Mesenchymal stem cell (in vitro differentiated cells and primary cell): ENCODE measurements at regions not wholly inside any gene's neighbourhood (a gene's known extent, or its start where the extent isn't known, plus 50 kb on each side); places are given as distances from the start of the nearest gene placed in this dataset.

Source experiments
- DNase-seq: peaks from one replicate; pipeline ENCODE4 v3.0.0-alpha.2; 2013
- H2AFZ ChIP-seq: one replicate; pipeline ENCODE4 v1.6.1; 2013; ENCODE audit warnings: low read depth, mild to moderate bottlenecking, control low read depth, inconsistent platforms, low read length, moderate library complexity
- H2AK5ac ChIP-seq: 2 replicates; pipeline ENCODE4 v1.6.1; 2013; ENCODE audit warnings: low read length, moderate library complexity, mild to moderate bottlenecking, inconsistent platforms; ENCODE audit not compliant: severe bottlenecking
- H2BK120ac ChIP-seq: one replicate; pipeline ENCODE4 v1.6.1; 2013; ENCODE audit warnings: low read depth, mild to moderate bottlenecking, inconsistent platforms, low read length, moderate library complexity
- H2BK12ac ChIP-seq, 2 experiments: one replicate each; pipeline ENCODE4 v1.6.1; 2013; ENCODE audit warnings: inconsistent platforms in 2 of 2, low read length in 2 of 2, mild to moderate bottlenecking in 2 of 2, moderate library complexity in 2 of 2, control low read depth in 1 of 2
- H2BK15ac ChIP-seq: one replicate; pipeline ENCODE4 v1.6.1; 2013; ENCODE audit warnings: mild to moderate bottlenecking, low read depth, inconsistent platforms; ENCODE audit not compliant: poor library complexity, severe bottlenecking
- H2BK5ac ChIP-seq: 2 replicates; pipeline ENCODE4 v1.6.1; 2013; ENCODE audit warnings: low read depth, mild to moderate bottlenecking, low read length, control low read depth, inconsistent platforms; ENCODE audit not compliant: poor library complexity, severe bottlenecking
- H3K14ac ChIP-seq, 2 experiments: one replicate each; pipeline ENCODE4 v1.6.1; 2013; ENCODE audit warnings: inconsistent platforms in 2 of 2, low read length in 2 of 2, control low read depth in 1 of 2, mild to moderate bottlenecking in 1 of 2, moderate library complexity in 1 of 2
- H3K18ac ChIP-seq, 2 experiments: one replicate each; pipeline ENCODE4 v1.6.1; 2013; ENCODE audit warnings: inconsistent platforms in 2 of 2, low read length in 2 of 2, control low read depth in 1 of 2, low read depth in 1 of 2, mild to moderate bottlenecking in 1 of 2
- H3K23ac ChIP-seq, 2 experiments: one replicate each; pipeline ENCODE4 v1.6.1; 2013; ENCODE audit warnings: inconsistent platforms in 2 of 2, low read length in 2 of 2, mild to moderate bottlenecking in 2 of 2, moderate library complexity in 2 of 2, control low read depth in 1 of 2
- H3K27ac ChIP-seq: 2 replicates; pipeline ENCODE4 v1.5.1; 2013; ENCODE audit warnings: mild to moderate bottlenecking, moderate library complexity, low read length, control low read depth, inconsistent platforms; ENCODE audit not compliant: poor library complexity, severe bottlenecking
- H3K27me3 ChIP-seq, 2 experiments: 2 replicates each; pipeline versions ENCODE4 v1.6.1 to v1.7.0; 2013; ENCODE audit warnings: low read length in 2 of 2, mild to moderate bottlenecking in 2 of 2, moderate library complexity in 2 of 2, control low read depth in 1 of 2, inconsistent platforms in 1 of 2; ENCODE audit not compliant: control insufficient read depth in 1 of 2, insufficient read depth in 1 of 2
- H3K36me3 ChIP-seq, 2 experiments: 2 replicates each; pipeline versions ENCODE4 v1.6.1 to v1.7.0; 2013; ENCODE audit warnings: low read length in 2 of 2, control low read depth in 1 of 2, inconsistent platforms in 1 of 2, low read depth in 1 of 2, mild to moderate bottlenecking in 1 of 2; ENCODE audit not compliant: insufficient read depth in 2 of 2, control insufficient read depth in 1 of 2
- H3K4ac ChIP-seq, 2 experiments: one replicate each; pipeline ENCODE4 v1.6.1; 2013; ENCODE audit warnings: inconsistent platforms in 2 of 2, low read length in 2 of 2, mild to moderate bottlenecking in 2 of 2, moderate library complexity in 2 of 2, control low read depth in 1 of 2, low read depth in 1 of 2
- H3K4me1 ChIP-seq: 2 replicates; pipeline ENCODE4 v1.6.1; 2013; ENCODE audit warnings: low read depth, low read length, control low read depth; ENCODE audit not compliant: control insufficient read depth, insufficient read depth
- H3K4me2 ChIP-seq: 2 replicates; pipeline ENCODE4 v1.6.1; 2013; ENCODE audit warnings: low read length, mild to moderate bottlenecking, inconsistent platforms; ENCODE audit not compliant: poor library complexity, severe bottlenecking
- H3K4me3 ChIP-seq, 2 experiments: 2 replicates each; pipeline versions ENCODE4 v1.5.1 to v1.7.0; 2013; ENCODE audit warnings: low read length in 2 of 2, mild to moderate bottlenecking in 2 of 2, control low read depth in 1 of 2, low read depth in 1 of 2; ENCODE audit not compliant: insufficient read depth in 1 of 2
- H3K79me1 ChIP-seq: replicated peaks from 2 replicates; pipeline ENCODE4 v1.6.1; 2013; ENCODE audit warnings: mild to moderate bottlenecking, control low read depth, low read length, inconsistent platforms; ENCODE audit not compliant: poor library complexity, severe bottlenecking
- H3K9ac ChIP-seq: 2 replicates; pipeline ENCODE4 v1.7.0; 2013; ENCODE audit warnings: mild to moderate bottlenecking, low read length, moderate library complexity
- H3K9me3 ChIP-seq: 2 replicates; pipeline ENCODE4 v1.7.0; 2013; ENCODE audit warnings: mild to moderate bottlenecking, low read length; ENCODE audit not compliant: control insufficient read depth
- H4K8ac ChIP-seq: one replicate; pipeline ENCODE4 v1.6.1; 2013; ENCODE audit warnings: inconsistent platforms, mild to moderate bottlenecking, low read length, moderate library complexity
- H4K91ac ChIP-seq: one replicate; pipeline ENCODE4 v1.6.1; 2013; ENCODE audit warnings: mild to moderate bottlenecking, low read length, inconsistent platforms
- WGBS: methylation state at CpG from one replicate; pipeline ENCODE4 v1.1.7; 2013; ENCODE audit warnings: mixed read lengths; 5-methylcytosine and 5-hydroxymethylcytosine counted together

GRCh38 chr5:90182726-90183125 is 226.8 kb downstream of the CETN3 start:
- Histone ChIP-seq H4K91ac (no peak overlapping the region), H3K79me1 (no peaks in the 10 kb centered on the region), H3K23ac (no peak overlapping the region), H3K4ac (no peak overlapping the region), H3K36me3 (no peaks in the 10 kb centered on the region), H3K4me3 (no peak overlapping the region), H3K4me2 (no peak overlapping the region), H2AK5ac (no peak overlapping the region), H3K27me3 (no peaks in the 10 kb centered on the region), H4K8ac (no peak overlapping the region), H3K9me3 (no peaks in the 10 kb centered on the region), H3K14ac (no peak overlapping the region), H3K18ac (no peak overlapping the region), H3K9ac (no peak overlapping the region), H3K27ac (no peak overlapping the region), H2AFZ (no peak overlapping the region), H2BK120ac (no peak overlapping the region), H2BK15ac (no peak overlapping the region), H2BK5ac (no peak overlapping the region), H2BK12ac (no peak overlapping the region), H3K4me1 (no peaks in the 10 kb centered on the region)
- WGBS: 95% methylated on average over 1 of the region's 1 CpG
- DNase-seq: no peak

- H3K4ac ChIP-seq: no peak overlapping the region
- no peak overlapping the region for H2AK5ac ChIP-seq
- 89% methylated on average over 4 of the region's 4 CpGs for WGBS
- no peaks in the 10 kb centered on the region for H3K79me1 ChIP-seq
- no peak overlapping the region for H3K4me3 ChIP-seq
- no peak overlapping the region for H2BK120ac ChIP-seq
- H3K4me1 ChIP-seq: no peaks in the 10 kb centered on the region
- H3K27ac ChIP-seq: no peak overlapping the region
- no peaks in the 10 kb centered on the region for H3K36me3 ChIP-seq
- no peak overlapping the region for H2BK12ac ChIP-seq
- H4K8ac ChIP-seq: no peak overlapping the region
- H3K4me2 ChIP-seq: no peak overlapping the region
- H3K18ac ChIP-seq: no peak overlapping the region
- no peak overlapping the region for H4K91ac ChIP-seq
- H3K23ac ChIP-seq: no peak overlapping the region
- no peak overlapping the region for H2BK5ac ChIP-seq
- no peak overlapping the region for H3K14ac ChIP-seq
- no peak overlapping the region for H3K9ac ChIP-seq
- H2BK15ac ChIP-seq: no peak overlapping the region
- no peaks in the 10 kb centered on the region for H3K27me3 ChIP-seq
- H2AFZ ChIP-seq: no peak overlapping the region
- no peaks in the 10 kb centered on the region for H3K9me3 ChIP-seq
- DNase-seq: no peak
Measured at GRCh38 chr5:90174236-90174635, 235.3 kb downstream of the CETN3 start.

- Histone ChIP-seq H3K4ac (no peak overlapping the region), H2AFZ (no peak overlapping the region), H3K27ac (no peak overlapping the region), H3K9me3 (no peaks in the 10 kb centered on the region), H4K91ac (no peak overlapping the region), H3K4me2 (no peak overlapping the region), H3K9ac (no peak overlapping the region), H3K27me3 (no peaks in the 10 kb centered on the region), H2BK12ac (no peak overlapping the region), H2BK120ac (no peak overlapping the region), H3K4me3 (no peak overlapping the region), H3K4me1 (no peaks in the 10 kb centered on the region), H2AK5ac (no peak overlapping the region), H3K14ac (no peak overlapping the region), H3K79me1 (no peaks in the 10 kb centered on the region), H2BK5ac (no peak overlapping the region), H2BK15ac (no peak overlapping the region), H3K36me3 (no peaks in the 10 kb centered on the region), H3K18ac (no peak overlapping the region), H3K23ac (no peak overlapping the region), H4K8ac (no peak overlapping the region)
- 87% methylated on average over 1 of the region's 1 CpG for WGBS
- DNase-seq: no peak
Measured at GRCh38 chr5:90173299-90174030, 236.1 kb downstream of the CETN3 start.

GRCh38 chr5:90171466-90171865 is 238.1 kb downstream of the CETN3 start:
- no peak for DNase-seq
- H3K18ac ChIP-seq: no peak overlapping the region
- no peak overlapping the region for H3K4me2 ChIP-seq
- H4K91ac ChIP-seq: no peak overlapping the region
- no peak overlapping the region for H2BK120ac ChIP-seq
- H2BK15ac ChIP-seq: no peak overlapping the region
- no peak overlapping the region for H3K23ac ChIP-seq
- H2BK12ac ChIP-seq: no peak overlapping the region
- no CpG with 5 or more reads among the region's 1 CpG for WGBS
- H3K9me3 ChIP-seq: no peaks in the 10 kb centered on the region
- no peaks in the 10 kb centered on the region for H3K36me3 ChIP-seq
- no peaks in the 10 kb centered on the region for H3K79me1 ChIP-seq
- no peaks in the 10 kb centered on the region for H3K27me3 ChIP-seq
- no peaks in the 10 kb centered on the region for H3K4me1 ChIP-seq
- H3K4me3 ChIP-seq: no peak overlapping the region
- H2BK5ac ChIP-seq: no peak overlapping the region
- no peak overlapping the region for H3K27ac ChIP-seq
- H3K9ac ChIP-seq: no peak overlapping the region
- H3K4ac ChIP-seq: no peak overlapping the region
- H2AK5ac ChIP-seq: no peak overlapping the region
- no peak overlapping the region for H3K14ac ChIP-seq
- no peak overlapping the region for H4K8ac ChIP-seq
- no peak overlapping the region for H2AFZ ChIP-seq
